Stimulated activated CD4-positive, alpha-beta T cell treated with anti-CD3 and anti-CD28 coated beads, Interleukin-2, amount 100 ng/mL, for 24 hours (primary cell): ENCODE measurements at regions not wholly inside any gene's neighbourhood (a gene's known extent, or its start where the extent isn't known, plus 50 kb on each side); places are given as distances from the start of the nearest gene placed in this dataset.
A peak's percentile ranks its signal among the peaks of the same experiment; 100 is the strongest.

Experiments used
- DNase-seq, 2 donors: peaks; one replicate each; pipeline ENCODE4 v3.0.0-alpha.2; 2020

- DNase-seq = no peak
These were observed 792.5 kb downstream of the BRD1 start for GRCh38 chr22:49034836-49035817.

GRCh38 chr22:49033616-49034015 is 794.1 kb downstream of the BRD1 start:
- no peak for DNase-seq

- no peak for DNase-seq
These were observed 794.9 kb downstream of the BRD1 start for GRCh38 chr22:49032821-49033220.

- no peak for DNase-seq
These were observed 795.8 kb downstream of the BRD1 start for GRCh38 chr22:49031746-49032330.

GRCh38 chr22:49028111-49028510 is 799.6 kb downstream of the BRD1 start:
- no peak for DNase-seq

- DNase-seq = no peak
These were observed 800.4 kb downstream of the BRD1 start for GRCh38 chr22:49027368-49027670.

- DNase-seq = peak in 1 of 2 donors; percentile 10
These were observed 800.9 kb downstream of the BRD1 start for GRCh38 chr22:49026494-49027367.

- no peak for DNase-seq
These were observed 801.7 kb downstream of the BRD1 start for GRCh38 chr22:49025791-49026493.

- no peak for DNase-seq
These were observed 802.8 kb downstream of the BRD1 start for GRCh38 chr22:49024775-49025440.

GRCh38 chr22:49023879-49024774 is 803.5 kb downstream of the BRD1 start:
- no peak for DNase-seq

- DNase-seq = no peak
These were observed 804.4 kb downstream of the BRD1 start for GRCh38 chr22:49023161-49023878.

GRCh38 chr22:49022816-49023160 is 804.9 kb downstream of the BRD1 start:
- DNase-seq = no peak

- DNase-seq = no peak
These were observed 805.5 kb downstream of the BRD1 start for GRCh38 chr22:49021926-49022815.

GRCh38 chr22:49021131-49021925 is 806.3 kb downstream of the BRD1 start:
- DNase-seq = no peak

GRCh38 chr22:49019737-49020713 is 807.6 kb downstream of the BRD1 start:
- no peak for DNase-seq

GRCh38 chr22:49018601-49019000 is 809.1 kb downstream of the BRD1 start:
- DNase-seq = no peak
